Lung (tissue), 11 donors: ENCODE measurements at regions not wholly inside any gene's neighbourhood (a gene's known extent, or its start where the extent isn't known, plus 50 kb on each side); places are given as distances from the start of the nearest gene placed in this dataset.

Experiments used
- ATAC-seq: fragments of 200-7000 bp; cut with Tn5 transposase; one replicate; pipeline ENCODE4 v1.9.1; 2020; ENCODE audit warnings: moderate number of reproducible peaks; ENCODE audit not compliant: insufficient read depth, low FRiP score
- DNase-seq, 3 donors: peaks; one replicate each; pipeline ENCODE4 v3.0.0-alpha.2; 2013 to 2017
- H3K27ac ChIP-seq, 2 donors: one replicate each; pipeline ENCODE4 v1.5.1; 2013; ENCODE audit warnings: mild to moderate bottlenecking in 2 of 2, moderate library complexity in 2 of 2, control low read depth in 1 of 2, inconsistent platforms in 1 of 2, low read depth in 1 of 2, low read length in 1 of 2
- H3K27me3 ChIP-seq, 3 donors: one replicate each; pipeline ENCODE4 v1.5.1; 2013; ENCODE audit warnings: low read length in 2 of 3; ENCODE audit not compliant: control insufficient read depth in 3 of 3, insufficient read depth in 3 of 3
- H3K36me3 ChIP-seq, 4 donors: one replicate each; pipeline ENCODE4 v1.5.1; 2013; ENCODE audit warnings: low read length in 4 of 4, mild to moderate bottlenecking in 1 of 4, moderate library complexity in 1 of 4; ENCODE audit not compliant: control insufficient read depth in 4 of 4, insufficient read depth in 4 of 4
- H3K4me1 ChIP-seq, 5 donors: one replicate each; pipeline ENCODE4 v1.5.1; 2013; ENCODE audit warnings: low read length in 5 of 5, mild to moderate bottlenecking in 2 of 5, moderate library complexity in 1 of 5; ENCODE audit not compliant: control insufficient read depth in 5 of 5, insufficient read depth in 5 of 5
- H3K4me3 ChIP-seq: one replicate; pipeline ENCODE4 v1.5.1; 2013; ENCODE audit warnings: mild to moderate bottlenecking, control low read depth, moderate library complexity
- H3K9ac ChIP-seq, 2 donors: one replicate each; pipeline ENCODE4 v1.5.1; 2013; ENCODE audit warnings: low read length in 2 of 2, control low read depth in 1 of 2; ENCODE audit not compliant: insufficient read depth in 1 of 2
- H3K9me3 ChIP-seq, 4 donors: one replicate each; pipeline ENCODE4 v1.5.1; 2013; ENCODE audit warnings: low read length in 3 of 4, mild to moderate bottlenecking in 1 of 4, moderate library complexity in 1 of 4; ENCODE audit not compliant: control insufficient read depth in 4 of 4, insufficient read depth in 3 of 4
- WGBS, 2 donors: extraction: QIAGEN DNeasy Blood & Tissue Kit; methylation state at CpG; one replicate each; pipeline ENCODE4 v1.1.7; 2013; 5-methylcytosine and 5-hydroxymethylcytosine counted together
- TF ChIP-seq, protein P1 (sequence below): IDR thresholded peaks from 2 replicates; pipeline ENCODE4 v1.5.1; 2012; ENCODE audit warnings: mild to moderate bottlenecking; ENCODE audit errors: control extremely low read depth, extremely low read depth
- donor health status: control.
- donor health status: control.
- donor health status: Bipolar disorder and iron deficiency.
- donor health status: healthy.
- donor health status: DM: yes; HTN: yes; CAD: no.

GRCh38 chr17:70552230-70552981 is 383.1 kb downstream of the KCNJ2 start:
- TF ChIP-seq, protein P1, sequence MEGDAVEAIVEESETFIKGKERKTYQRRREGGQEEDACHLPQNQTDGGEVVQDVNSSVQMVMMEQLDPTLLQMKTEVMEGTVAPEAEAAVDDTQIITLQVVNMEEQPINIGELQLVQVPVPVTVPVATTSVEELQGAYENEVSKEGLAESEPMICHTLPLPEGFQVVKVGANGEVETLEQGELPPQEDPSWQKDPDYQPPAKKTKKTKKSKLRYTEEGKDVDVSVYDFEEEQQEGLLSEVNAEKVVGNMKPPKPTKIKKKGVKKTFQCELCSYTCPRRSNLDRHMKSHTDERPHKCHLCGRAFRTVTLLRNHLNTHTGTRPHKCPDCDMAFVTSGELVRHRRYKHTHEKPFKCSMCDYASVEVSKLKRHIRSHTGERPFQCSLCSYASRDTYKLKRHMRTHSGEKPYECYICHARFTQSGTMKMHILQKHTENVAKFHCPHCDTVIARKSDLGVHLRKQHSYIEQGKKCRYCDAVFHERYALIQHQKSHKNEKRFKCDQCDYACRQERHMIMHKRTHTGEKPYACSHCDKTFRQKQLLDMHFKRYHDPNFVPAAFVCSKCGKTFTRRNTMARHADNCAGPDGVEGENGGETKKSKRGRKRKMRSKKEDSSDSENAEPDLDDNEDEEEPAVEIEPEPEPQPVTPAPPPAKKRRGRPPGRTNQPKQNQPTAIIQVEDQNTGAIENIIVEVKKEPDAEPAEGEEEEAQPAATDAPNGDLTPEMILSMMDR: peak; percentile 33
- no peaks in the 10 kb centered on the region for H3K4me1 ChIP-seq
- no peaks in the 10 kb centered on the region for H3K27me3 ChIP-seq
- 26 to 37% methylated on average over 8 of the region's 8 CpGs for WGBS, 2 donors
- no peaks in the 10 kb centered on the region for H3K36me3 ChIP-seq
- H3K4me3 ChIP-seq: no peak overlapping the region
- no peak overlapping the region for H3K27ac ChIP-seq
- H3K9ac ChIP-seq: no peak overlapping the region
- no peaks in the 10 kb centered on the region for H3K9me3 ChIP-seq
- ATAC-seq (no peak), DNase-seq (peak in 2 of 3 donors; percentile 79 to 83)

DNA sequence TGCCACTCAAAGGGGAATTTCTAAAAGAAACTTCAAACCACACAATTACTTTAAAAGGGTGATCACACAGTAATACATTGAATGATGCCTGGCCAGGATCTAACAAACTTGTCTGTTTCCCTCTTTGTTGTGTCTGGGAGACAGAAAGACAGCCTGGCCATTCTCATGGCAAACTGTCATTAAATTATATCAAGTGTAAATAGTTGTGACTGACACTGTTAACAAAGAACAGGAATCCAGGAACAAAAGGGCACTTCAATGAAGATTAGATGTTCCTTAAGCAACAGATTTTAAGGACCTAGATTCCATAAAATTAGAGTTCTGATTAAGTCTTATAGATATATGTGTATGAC is 383.6 kb downstream of the KCNJ2 start:
- TF ChIP-seq, protein P1: no peak
- H3K9ac ChIP-seq: no peak overlapping the region
- H3K27me3 ChIP-seq: no peaks in the 10 kb centered on the region
- H3K9me3 ChIP-seq: no peaks in the 10 kb centered on the region
- H3K4me3 ChIP-seq: no peak overlapping the region
- ATAC-seq (no peak), DNase-seq (no peak)
- H3K4me1 ChIP-seq: no peaks in the 10 kb centered on the region
- H3K36me3 ChIP-seq: no peaks in the 10 kb centered on the region
- H3K27ac ChIP-seq: no peak overlapping the region

GRCh38 chr17:70555723-70556122 is 386.4 kb downstream of the KCNJ2 start:
- Histone ChIP-seq H3K4me3 (no peak overlapping the region), H3K9ac (no peak overlapping the region), H3K27me3 (no peaks in the 10 kb centered on the region), H3K9me3 (no peaks in the 10 kb centered on the region), H3K36me3 (no peaks in the 10 kb centered on the region), H3K4me1 (no peaks in the 10 kb centered on the region), H3K27ac (no peak overlapping the region)
- TF ChIP-seq, protein P1: no peak
- ATAC-seq: no peak
- DNase-seq: no peak

GRCh38 chr17:70558821-70559220 is 389.5 kb downstream of the KCNJ2 start:
- 19 to 38% methylated on average over 3 of the region's 3 CpGs for WGBS, 2 donors
- Histone ChIP-seq H3K4me1 (peaks cover 0 to 6% (median 4%) of the 10 kb centered on the region in 5 donors), H3K27ac (no peak overlapping the region), H3K27me3 (no peaks in the 10 kb centered on the region), H3K9me3 (no peaks in the 10 kb centered on the region), H3K4me3 (no peak overlapping the region), H3K9ac (no peak overlapping the region), H3K36me3 (no peaks in the 10 kb centered on the region)
- DNase-seq: no peak
- TF ChIP-seq, protein P1: no peak
- no peak for ATAC-seq
